K562 (cell line): ENCODE measurements at regions not wholly inside any gene's neighbourhood (a gene's known extent, or its start where the extent isn't known, plus 50 kb on each side); places are given as distances from the start of the nearest gene placed in this dataset.

Experiments
- NFATC3 ChIP-seq: fragments of 450-650 bp; IDR thresholded peaks from 2 replicates; pipeline ENCODE4 v1.6.1; 2017; ENCODE audit warnings: mild to moderate bottlenecking
- NONO ChIP-seq, 2 experiments: fragments of 200-400 bp in 1 of 2; fragments of 450-650 bp in 1 of 2; formaldehyde crosslinking in 1 of 2; IDR thresholded peaks; 2 replicates each; pipeline ENCODE4 v1.6.1; 2017; ENCODE audit warnings: low read depth in 2 of 2, mild to moderate bottlenecking in 2 of 2, moderate library complexity in 2 of 2, low read length in 1 of 2
- SIX5 ChIP-seq, 2 experiments: IDR thresholded peaks; 2 replicates each; pipeline ENCODE4 v1.6.1; 2011; ENCODE audit warnings: low read length in 2 of 2, borderline replicate concordance in 1 of 2, low read depth in 1 of 2, mild to moderate bottlenecking in 1 of 2, moderate library complexity in 1 of 2; ENCODE audit not compliant: insufficient read depth in 1 of 2
- TAF7 ChIP-seq: fragments of 450-650 bp; IDR thresholded peaks from 2 replicates; pipeline ENCODE4 v1.6.1; 2016; ENCODE audit warnings: missing genetic modification characterization, missing compliant biosample characterization
- ZFX ChIP-seq: sonication (generic); formaldehyde crosslinking; IDR thresholded peaks from 2 replicates; pipeline ENCODE4 v1.8.0; 2022; ENCODE audit warnings: mild to moderate bottlenecking, missing genetic modification reagents, moderate library complexity
- ZNF609 ChIP-seq: sonication (generic); formaldehyde crosslinking; IDR thresholded peaks from 2 replicates; pipeline ENCODE4 v1.8.1; 2023; ENCODE audit warnings: missing genetic modification reagents, mild to moderate bottlenecking, borderline replicate concordance
- TF ChIP-seq, protein P1 (sequence below): sonication (generic); IDR thresholded peaks from 2 replicates; pipeline ENCODE4 v1.6.1; 2016
- TF ChIP-seq, protein P2 (sequence below): fragments of 450-650 bp; IDR thresholded peaks from 2 replicates; pipeline ENCODE4 v1.6.1; 2016; ENCODE audit warnings: low read depth

GRCh38 chr13:44141725-44142539, 231.7 kb upstream of the SERP2 start (continued):
- TF ChIP-seq, protein P1, sequence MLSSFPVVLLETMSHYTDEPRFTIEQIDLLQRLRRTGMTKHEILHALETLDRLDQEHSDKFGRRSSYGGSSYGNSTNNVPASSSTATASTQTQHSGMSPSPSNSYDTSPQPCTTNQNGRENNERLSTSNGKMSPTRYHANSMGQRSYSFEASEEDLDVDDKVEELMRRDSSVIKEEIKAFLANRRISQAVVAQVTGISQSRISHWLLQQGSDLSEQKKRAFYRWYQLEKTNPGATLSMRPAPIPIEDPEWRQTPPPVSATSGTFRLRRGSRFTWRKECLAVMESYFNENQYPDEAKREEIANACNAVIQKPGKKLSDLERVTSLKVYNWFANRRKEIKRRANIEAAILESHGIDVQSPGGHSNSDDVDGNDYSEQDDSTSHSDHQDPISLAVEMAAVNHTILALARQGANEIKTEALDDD = no peak
- TF ChIP-seq NONO (IDR thresholded peaks at IDR 0.05; ENCODE audit: low read depth in 2 of 2, low read length in 1 of 2) (no peak), NFATC3 (peak; percentile 95), ZNF609 (CRISPR knock-in tag) (no peak), SIX5 (IDR thresholded peaks at IDR 0.05; ENCODE audit: borderline replicate concordance in 1 of 2, insufficient read depth in 1 of 2, low read depth in 1 of 2, low read length in 2 of 2) (no peak), ZFX (CRISPR knock-in tag) (peak; percentile 92), TAF7 (tag) (no peak)
- TF ChIP-seq, protein P2, sequence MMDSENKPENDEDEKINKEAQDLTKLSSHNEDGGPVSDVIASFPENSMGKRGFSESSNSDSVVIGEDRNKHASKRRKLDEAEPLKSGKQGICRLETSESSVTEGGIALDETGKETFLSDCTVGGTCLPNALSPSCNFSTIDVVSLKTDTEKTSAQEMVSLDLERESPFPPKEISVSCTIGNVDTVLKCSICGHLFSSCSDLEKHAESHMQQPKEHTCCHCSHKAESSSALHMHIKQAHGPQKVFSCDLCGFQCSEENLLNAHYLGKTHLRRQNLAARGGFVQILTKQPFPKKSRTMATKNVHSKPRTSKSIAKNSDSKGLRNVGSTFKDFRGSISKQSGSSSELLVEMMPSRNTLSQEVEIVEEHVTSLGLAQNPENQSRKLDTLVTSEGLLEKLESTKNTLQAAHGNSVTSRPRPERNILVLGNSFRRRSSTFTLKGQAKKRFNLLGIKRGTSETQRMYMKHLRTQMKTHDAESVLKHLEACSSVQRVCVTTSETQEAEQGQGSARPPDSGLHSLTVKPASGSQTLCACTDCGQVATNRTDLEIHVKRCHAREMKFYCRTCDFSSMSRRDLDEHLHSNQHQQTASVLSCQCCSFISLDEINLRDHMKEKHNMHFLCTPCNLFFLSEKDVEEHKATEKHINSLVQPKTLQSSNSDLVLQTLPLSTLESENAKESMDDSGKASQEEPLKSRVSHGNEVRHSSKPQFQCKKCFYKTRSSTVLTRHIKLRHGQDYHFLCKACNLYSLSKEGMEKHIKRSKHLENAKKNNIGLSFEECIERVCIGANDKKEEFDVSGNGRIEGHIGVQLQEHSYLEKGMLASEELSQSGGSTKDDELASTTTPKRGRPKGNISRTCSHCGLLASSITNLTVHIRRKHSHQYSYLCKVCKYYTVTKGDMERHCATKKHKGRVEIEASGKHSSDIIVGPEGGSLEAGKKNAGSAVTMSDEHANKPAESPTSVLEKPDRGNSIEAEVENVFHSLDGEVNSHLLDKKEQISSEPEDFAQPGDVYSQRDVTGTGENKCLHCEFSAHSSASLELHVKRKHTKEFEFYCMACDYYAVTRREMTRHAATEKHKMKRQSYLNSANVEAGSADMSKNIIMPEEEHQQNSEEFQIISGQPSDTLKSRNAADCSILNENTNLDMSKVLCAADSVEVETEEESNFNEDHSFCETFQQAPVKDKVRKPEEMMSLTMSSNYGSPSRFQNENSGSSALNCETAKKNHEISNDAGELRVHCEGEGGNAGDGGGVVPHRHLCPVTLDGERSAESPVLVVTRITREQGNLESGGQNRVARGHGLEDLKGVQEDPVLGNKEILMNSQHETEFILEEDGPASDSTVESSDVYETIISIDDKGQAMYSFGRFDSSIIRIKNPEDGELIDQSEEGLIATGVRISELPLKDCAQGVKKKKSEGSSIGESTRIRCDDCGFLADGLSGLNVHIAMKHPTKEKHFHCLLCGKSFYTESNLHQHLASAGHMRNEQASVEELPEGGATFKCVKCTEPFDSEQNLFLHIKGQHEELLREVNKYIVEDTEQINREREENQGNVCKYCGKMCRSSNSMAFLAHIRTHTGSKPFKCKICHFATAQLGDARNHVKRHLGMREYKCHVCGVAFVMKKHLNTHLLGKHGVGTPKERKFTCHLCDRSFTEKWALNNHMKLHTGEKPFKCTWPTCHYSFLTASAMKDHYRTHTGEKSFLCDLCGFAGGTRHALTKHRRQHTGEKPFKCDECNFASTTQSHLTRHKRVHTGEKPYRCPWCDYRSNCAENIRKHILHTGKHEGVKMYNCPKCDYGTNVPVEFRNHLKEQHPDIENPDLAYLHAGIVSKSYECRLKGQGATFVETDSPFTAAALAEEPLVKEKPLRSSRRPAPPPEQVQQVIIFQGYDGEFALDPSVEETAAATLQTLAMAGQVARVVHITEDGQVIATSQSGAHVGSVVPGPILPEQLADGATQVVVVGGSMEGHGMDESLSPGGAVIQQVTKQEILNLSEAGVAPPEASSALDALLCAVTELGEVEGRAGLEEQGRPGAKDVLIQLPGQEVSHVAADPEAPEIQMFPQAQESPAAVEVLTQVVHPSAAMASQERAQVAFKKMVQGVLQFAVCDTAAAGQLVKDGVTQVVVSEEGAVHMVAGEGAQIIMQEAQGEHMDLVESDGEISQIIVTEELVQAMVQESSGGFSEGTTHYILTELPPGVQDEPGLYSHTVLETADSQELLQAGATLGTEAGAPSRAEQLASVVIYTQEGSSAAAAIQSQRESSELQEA = no peak
